CD4-positive, alpha-beta T cell treated with Interleukin-10 for 1 hour (primary cell): ENCODE measurements at regions not wholly inside any gene's neighbourhood (a gene's known extent, or its start where the extent isn't known, plus 50 kb on each side); places are given as distances from the start of the nearest gene placed in this dataset.

Experiments
- DNase-seq: peaks from one replicate; pipeline ENCODE4 v3.0.0-alpha.2; 2020

GRCh38 chr12:24116548-24116947, 167.1 kb upstream of the SOX5 start:
- no peak for DNase-seq

GRCh38 chr12:24113701-24114100, 164.2 kb upstream of the SOX5 start:
- DNase-seq, result no peak

GRCh38 chr12:24111616-24112015, 162.1 kb upstream of the SOX5 start:
- DNase-seq, result no peak

GRCh38 chr12:24111086-24111485, 161.6 kb upstream of the SOX5 start:
- no peak for DNase-seq

GRCh38 chr12:24109381-24110039, 160.0 kb upstream of the SOX5 start:
- DNase-seq, result no peak

GRCh38 chr12:24102676-24103075, 153.2 kb upstream of the SOX5 start:
- no peak for DNase-seq

- no peak for DNase-seq
These were observed 150.1 kb upstream of the SOX5 start for GRCh38 chr12:24099576-24099975.

GRCh38 chr12:24095245-24095644, 145.8 kb upstream of the SOX5 start:
- no peak for DNase-seq

- no peak for DNase-seq
These were observed 140.0 kb upstream of the SOX5 start for GRCh38 chr12:24089510-24089890.

GRCh38 chr12:24088751-24089509, 139.5 kb upstream of the SOX5 start:
- no peak for DNase-seq

- no peak for DNase-seq
These were observed 137.8 kb upstream of the SOX5 start for GRCh38 chr12:24087294-24087693.

- DNase-seq, result no peak
These were observed 135.3 kb upstream of the SOX5 start for GRCh38 chr12:24084800-24085199.

GRCh38 chr12:24083838-24084237, 134.4 kb upstream of the SOX5 start:
- DNase-seq, result no peak

GRCh38 chr12:24081606-24082005, 132.1 kb upstream of the SOX5 start:
- no peak for DNase-seq

- DNase-seq, result no peak
These were observed 131.6 kb upstream of the SOX5 start for GRCh38 chr12:24081092-24081529.

- DNase-seq, result no peak
These were observed 131.0 kb upstream of the SOX5 start for GRCh38 chr12:24080465-24080864.

GRCh38 chr12:24079083-24079482, 129.6 kb upstream of the SOX5 start:
- DNase-seq, result no peak

GRCh38 chr12:24078318-24078765, 128.9 kb upstream of the SOX5 start:
- DNase-seq, result no peak

- no peak for DNase-seq
These were observed 127.7 kb upstream of the SOX5 start for GRCh38 chr12:24077161-24077560.

- DNase-seq, result no peak
These were observed 126.2 kb upstream of the SOX5 start for GRCh38 chr12:24075650-24076049.

GRCh38 chr12:24073170-24073810, 123.8 kb upstream of the SOX5 start:
- DNase-seq, result no peak

GRCh38 chr12:24072302-24072701, 122.8 kb upstream of the SOX5 start:
- DNase-seq, result no peak

GRCh38 chr12:24071842-24072241, 122.4 kb upstream of the SOX5 start:
- no peak for DNase-seq
